AG09309 (cell line): ENCODE measurements at regions not wholly inside any gene's neighbourhood (a gene's known extent, or its start where the extent isn't known, plus 50 kb on each side); places are given as distances from the start of the nearest gene placed in this dataset.
"Not testable (repeated sequence)": the region's sequence is repeated elsewhere in the genome, so short reads cannot be mapped to it uniquely, and the experiment has no call there.

Experiments used
- DNase-seq: peaks from one replicate; pipeline ENCODE4 v3.0.0-alpha.2; 2010; ENCODE audit warnings: low read depth
- H3K4me3 ChIP-seq: 2 replicates; pipeline ENCODE4 v1.5.1; 2011; ENCODE audit warnings: mild to moderate bottlenecking, low read depth, low read length, moderate library complexity; ENCODE audit not compliant: control insufficient read depth
- CTCF ChIP-seq: IDR thresholded peaks from 2 replicates; pipeline ENCODE4 v1.5.1; 2011; ENCODE audit warnings: mild to moderate bottlenecking, low read depth, low read length, inconsistent platforms; ENCODE audit not compliant: insufficient read depth, control insufficient read depth; ENCODE audit errors: missing control alignments

- no peak for DNase-seq
- no peak overlapping the region for H3K4me3 ChIP-seq
- no peak for TF ChIP-seq CTCF
Measured at GRCh38 chr9:87036506-87036905, 89.2 kb upstream of the GAS1 start.

- no peak for TF ChIP-seq CTCF
- H3K4me3 ChIP-seq: no peak overlapping the region
- DNase-seq: no peak
Measured at GRCh38 chr9:87039809-87040392, 92.6 kb upstream of the GAS1 start.

GRCh38 chr9:87040410-87041009, 93.2 kb upstream of the GAS1 start:
- no peak overlapping the region for H3K4me3 ChIP-seq
- TF ChIP-seq CTCF: no peak
- DNase-seq: no peak

- DNase-seq, H3K4me3 ChIP-seq: not testable (repeated sequence)
Measured at GRCh38 chr9:87041553-87042235, 94.4 kb upstream of the GAS1 start.

GRCh38 chr9:87049929-87050608, 102.8 kb upstream of the GAS1 start:
- not testable (repeated sequence) for H3K4me3 ChIP-seq, DNase-seq

- no peak for DNase-seq
- H3K4me3 ChIP-seq: no peak overlapping the region
- no peak for TF ChIP-seq CTCF
Measured at GRCh38 chr9:87054999-87055686, 107.8 kb upstream of the GAS1 start.

GRCh38 chr9:87059772-87060171, 112.5 kb upstream of the GAS1 start:
- no peak for TF ChIP-seq CTCF
- no peak for DNase-seq
- no peak overlapping the region for H3K4me3 ChIP-seq
